ENCODE measurements at regions not wholly inside any gene's neighbourhood (a gene's known extent, or its start where the extent isn't known, plus 50 kb on each side); places are given as distances from the start of the nearest gene placed in this dataset.

DNA sequence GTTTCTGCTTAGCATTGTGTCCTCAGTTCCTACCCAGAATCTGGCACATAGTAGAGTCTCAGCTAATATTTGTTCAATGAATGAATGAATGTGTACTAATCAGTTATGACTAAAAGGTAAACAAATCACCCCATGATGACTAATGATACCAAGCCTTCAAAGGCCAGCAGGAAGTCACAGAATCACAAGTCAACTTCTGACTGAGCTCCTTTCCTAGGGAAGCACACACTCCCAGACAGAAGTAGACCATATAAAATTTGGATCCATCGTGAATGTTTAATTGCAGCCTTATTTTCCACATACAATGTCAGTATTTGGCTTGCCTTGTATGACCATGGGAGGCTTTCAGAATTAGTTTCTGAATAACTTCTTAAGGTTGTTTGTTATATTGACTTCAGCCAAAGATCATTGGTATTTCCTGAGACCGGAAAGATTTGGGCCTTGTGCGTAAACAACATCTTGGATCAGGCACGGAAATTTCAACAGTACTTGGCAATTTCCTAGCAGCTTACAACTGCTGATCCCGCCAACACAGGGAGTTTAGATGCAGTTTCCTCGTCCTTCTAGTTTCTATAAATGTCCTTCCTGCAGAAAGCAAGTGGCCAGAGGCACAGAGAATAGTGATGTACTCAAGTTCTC, 185.9 kb upstream of the ATP1B1 start:
- no peak for DNase-seq

DNA sequence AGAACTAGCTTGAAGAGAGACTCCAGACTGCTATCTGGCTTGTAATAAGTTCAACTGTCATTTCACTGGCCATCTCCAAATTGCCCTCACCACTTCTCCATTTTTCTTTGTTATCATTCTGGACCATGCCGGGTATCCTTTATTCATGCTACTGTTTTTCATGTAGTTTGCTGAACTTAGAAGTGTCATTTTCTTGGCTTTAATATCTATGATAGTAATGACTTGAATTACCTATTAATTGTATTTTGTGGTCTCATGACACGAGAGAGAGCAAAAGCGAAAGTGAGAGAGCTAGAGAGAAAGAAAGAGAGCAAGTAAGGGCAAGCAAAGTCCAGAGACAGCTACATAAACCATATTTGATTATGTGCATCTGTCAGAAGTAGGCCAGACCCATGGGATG, 184.9 kb upstream of the ATP1B1 start:
- DNase-seq: no peak

DNA sequence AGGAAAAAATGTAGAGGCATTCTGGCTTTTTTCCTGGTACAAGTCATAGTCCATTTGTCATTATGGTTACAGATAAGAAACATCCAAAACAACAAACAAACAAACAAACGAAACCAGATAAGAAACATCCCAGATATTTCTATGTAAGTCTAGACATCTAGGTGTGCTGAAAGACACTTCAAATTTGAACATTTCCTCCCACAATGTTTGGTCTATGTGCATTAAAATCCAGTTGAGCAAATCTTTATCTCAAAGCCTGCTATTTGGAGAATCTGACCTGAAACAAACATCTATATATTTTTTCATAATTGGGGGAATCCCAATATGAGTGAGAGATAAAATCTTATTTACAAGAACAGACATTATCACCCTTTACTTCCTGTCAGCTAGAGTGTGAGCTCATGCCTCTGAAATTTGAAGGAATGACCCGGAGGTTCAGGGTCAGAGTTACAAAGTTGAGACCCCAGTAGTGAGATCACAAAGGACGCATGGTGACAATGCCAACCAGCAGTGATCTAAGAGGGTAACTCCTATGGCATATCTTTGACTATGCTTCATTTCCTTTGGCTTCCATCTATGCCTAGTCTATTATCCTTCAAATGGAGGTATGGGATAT, 182.9 kb upstream of the ATP1B1 start:
- no peak for DNase-seq

DNA sequence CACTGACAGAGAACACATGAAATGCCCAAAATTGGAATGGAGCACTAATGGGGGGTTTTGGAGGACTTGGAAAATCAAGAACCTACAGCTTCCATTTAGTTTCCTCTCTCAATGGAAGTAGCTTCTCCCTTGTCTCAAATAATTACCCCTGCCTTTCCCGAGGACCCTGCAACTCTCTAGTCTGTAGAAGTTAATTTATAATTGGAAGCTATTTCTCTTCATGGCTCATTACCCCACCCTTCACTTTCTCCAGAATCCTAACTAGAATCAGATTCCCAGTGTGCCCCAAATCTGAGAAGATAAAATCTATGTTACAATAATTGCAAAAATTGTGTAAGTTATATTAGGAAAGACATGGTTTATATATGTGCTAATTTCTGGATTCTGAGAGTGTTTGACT, 181.5 kb upstream of the ATP1B1 start:
- DNase-seq: no peak

DNA sequence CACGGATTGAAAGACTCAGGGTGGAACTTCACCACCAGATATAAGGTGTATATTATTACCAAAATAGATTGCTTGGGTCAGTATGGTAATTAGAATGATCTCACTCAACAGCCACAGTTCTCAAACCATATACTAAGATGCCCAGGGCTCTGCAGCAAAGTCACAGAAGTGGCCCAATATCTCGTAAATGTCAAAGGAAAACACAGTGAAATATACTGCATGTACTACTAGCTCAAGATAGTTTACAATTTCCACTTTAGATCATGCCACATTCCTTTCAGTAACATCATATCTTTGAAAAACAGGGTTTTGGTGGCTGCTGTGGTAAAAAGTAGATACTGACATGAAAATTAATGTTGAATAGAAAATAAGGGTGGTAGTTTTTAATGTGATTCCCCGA, 180.3 kb upstream of the ATP1B1 start:
- DNase-seq: no peak

DNA sequence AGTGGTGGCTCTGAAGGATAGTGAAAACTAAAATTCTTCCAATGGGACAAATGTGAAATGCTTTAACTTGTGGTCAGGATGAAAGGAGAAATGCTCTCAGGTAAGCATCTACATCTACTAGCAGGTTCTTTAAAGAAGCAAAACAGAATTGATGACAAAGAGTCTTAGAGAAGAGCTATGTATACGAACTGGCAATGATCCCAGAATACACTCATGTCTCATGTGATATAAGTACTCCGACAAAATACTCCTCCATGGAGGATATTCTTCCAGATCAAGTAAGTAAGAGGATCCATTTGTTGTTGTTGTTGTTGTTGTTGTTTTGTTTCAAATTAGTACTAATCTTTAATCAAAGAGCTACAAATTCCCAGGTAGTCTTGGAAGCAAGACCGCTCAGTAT, 174.0 kb upstream of the ATP1B1 start:
- no peak for DNase-seq

DNA sequence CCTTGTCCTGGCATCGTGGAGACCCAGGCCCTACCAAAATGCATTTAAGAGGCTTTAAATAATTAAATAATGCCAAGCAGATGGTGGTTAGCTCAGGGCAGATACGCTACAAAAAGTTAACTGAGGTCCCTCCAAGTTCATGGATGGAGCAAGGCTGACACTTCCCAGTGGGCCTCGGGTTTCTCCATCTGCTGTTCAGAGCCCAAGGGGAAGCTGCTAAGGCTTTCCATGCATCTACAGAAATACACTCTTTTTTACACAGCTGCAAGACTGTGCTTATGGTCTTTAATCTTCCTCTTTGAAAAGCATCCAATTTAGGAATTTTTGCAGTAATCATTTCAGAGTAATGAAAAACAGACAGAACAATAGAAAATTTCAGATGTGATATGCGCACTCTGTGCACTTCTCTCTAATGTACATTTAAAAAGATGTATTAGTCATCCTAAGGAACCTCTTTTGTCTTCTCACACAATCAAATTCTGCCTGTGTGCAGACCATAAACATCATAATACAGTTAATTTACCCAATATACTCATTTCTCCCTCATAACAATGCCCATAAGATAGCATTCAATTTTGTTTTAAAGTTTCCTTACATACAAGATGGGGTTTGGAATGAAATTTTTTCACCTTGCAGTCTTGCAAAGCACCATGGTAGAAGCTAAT, 173.2 kb upstream of the ATP1B1 start:
- DNase-seq: no peak

DNA sequence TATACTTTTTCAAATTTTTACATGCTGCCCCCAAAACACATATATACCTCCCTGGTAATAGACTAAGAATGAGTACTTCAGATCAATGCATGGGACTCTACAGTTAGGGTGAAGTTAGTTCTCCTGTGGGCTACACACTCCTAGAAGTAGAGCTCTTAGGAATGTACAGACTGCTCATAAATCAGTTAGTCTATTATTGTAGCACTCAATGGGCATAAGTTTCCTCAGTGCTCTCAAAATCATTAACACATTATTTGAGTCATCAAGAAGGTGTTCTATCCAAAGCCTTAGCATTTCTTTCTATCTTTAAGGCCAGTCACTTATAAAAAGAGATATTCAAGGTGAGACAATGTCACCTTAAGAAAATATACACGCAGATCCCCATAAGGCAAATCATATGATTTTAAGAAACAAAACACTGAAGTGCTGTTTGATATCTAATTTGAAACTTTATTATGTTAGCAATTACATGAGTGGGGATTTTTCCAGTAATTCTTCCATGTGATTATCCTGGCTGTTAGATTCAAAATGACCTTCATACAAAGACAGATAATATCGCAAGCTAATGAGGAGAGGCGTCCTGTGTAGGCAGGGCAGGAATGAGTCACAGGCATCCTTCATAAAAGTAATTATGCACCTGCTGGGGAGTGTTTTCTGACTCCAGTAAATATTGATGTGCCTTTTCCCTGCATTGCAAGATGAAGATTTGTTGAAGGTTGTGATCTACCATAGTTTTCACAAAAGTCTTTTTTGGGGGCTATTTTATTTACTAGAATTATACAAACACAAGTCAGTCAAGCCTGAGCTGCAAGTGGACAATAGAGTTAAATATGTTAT, 167.2 kb upstream of the ATP1B1 start:
- no peak for DNase-seq

DNA sequence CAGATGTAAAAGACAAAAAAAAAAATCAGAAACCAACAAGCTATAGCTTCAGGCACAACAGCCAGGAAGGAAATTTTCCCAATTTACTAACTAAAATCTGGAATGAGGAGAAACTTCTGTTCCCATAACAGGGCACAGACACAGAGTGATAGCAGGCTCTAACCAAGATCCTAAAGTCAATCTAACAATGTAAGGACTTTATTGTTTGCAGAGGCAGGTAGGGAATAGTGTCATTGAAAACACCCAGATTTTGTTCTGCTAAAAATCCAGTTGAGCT, 166.6 kb upstream of the ATP1B1 start:
- no peak for DNase-seq

DNA sequence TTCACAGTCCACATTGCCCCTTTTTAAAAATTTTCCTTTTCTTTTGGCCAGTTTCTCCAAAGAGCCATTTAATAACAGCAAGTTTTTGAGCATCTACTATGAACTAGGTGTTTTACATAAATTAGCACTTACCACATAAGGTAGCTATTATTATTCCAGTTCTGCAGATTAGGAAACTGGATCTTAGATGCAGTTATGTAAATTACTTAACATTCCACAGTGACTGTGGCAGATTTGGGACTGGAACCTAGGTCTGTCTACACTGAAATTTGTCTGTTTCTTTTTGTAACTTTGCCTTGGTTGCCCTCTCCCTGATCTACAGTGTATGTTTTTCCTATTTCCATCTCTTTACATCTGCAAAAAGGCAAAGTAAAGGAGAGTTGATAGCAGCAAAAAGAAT, 164.8 kb upstream of the ATP1B1 start:
- no peak for DNase-seq

DNA sequence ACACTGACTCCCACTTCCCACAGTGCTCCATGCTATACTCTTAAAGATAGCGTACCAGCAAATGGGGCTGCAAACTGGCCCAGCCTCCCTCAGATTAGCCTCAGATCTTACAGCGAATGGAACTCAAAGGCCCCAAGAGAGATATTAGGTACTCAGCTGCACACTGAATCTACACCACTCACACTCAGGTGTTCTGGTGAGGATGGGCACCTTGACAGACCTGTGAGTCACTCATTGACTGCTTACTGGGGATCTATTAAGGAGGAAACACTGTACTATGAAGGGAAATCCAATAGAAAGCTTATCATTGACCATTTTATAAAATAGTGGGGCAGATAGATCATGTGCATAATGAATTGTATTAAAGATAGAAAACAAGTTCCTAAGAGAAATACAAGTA, 164.3 kb upstream of the ATP1B1 start:
- no peak for DNase-seq

DNA sequence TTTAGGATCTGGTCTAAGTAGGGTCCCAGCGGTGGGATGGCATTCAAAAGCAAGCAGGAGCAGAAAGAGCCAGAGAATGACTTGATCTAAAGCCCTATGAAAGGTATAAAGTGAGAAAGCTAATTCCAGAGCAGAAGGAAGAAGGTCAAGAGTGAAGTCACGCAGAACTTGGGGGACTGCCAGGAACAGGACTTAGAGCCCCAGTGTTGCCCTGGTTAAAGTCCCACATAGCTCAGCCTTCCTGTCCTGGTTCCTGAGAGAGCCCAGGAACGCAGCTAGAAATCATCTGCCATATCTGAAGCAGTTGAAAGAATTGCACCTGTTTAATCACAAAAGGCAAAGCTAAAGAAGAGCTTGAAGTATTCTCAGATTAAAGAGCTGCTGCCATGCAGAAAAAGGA, 160.6 kb upstream of the ATP1B1 start:
- no peak for DNase-seq

DNA sequence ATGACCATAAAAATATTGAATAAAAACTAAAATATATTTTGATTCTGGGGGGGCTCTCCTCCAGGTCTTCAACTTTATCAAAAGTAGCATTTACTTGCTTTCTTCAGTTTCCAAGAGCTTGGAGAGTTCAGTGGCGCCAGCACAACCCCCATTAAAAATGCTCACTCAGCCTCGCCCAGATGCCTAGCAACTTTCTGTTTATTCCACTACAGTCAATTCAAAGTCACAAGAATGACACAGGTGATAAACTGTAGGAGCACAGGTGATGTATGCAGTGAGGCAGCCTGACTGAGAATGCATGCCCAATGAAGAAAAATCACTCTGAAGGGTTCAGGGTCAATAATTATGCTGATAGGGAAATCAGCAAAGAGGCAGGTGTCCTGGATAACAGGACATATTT, 159.4 kb upstream of the ATP1B1 start:
- no peak for DNase-seq

DNA sequence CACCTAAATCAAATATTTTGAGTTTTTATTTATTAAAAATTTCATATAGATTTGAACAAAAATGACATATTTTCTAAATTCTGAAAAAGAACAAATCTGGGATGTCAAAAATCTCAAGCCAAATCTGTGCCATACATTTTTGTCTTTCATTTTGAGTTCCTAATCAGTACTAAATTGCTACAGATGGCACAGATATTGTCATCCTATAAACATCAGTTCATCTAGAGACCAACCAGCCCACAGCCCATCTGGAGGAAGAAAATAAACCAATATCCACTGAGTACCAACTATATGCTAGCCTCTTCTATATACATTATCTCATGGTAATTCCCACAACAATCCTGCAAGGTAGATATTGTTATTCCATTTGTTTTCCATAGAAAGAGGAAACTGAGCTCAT, 156.8 kb upstream of the ATP1B1 start:
- DNase-seq: peak; percentile 47

DNA sequence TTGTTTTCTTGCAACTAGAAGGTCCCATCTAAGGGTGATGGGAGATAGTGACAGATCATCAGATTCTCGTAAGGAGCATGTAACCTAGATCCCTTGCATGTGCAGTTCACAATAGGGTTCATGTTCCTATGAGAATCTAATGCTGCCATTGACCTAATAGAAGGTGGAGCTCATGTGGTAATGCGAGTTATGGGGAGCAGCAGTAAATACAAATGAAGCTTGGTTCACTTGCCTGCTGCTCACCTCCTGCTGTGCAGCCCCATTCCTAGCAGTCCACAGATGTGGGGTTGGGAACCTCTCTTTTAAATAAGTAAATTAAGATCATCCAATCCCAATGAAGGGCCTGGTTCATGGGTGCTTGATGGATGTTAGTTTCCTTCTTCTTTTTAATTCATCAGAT, 148.7 kb upstream of the ATP1B1 start:
- no peak for DNase-seq

DNA sequence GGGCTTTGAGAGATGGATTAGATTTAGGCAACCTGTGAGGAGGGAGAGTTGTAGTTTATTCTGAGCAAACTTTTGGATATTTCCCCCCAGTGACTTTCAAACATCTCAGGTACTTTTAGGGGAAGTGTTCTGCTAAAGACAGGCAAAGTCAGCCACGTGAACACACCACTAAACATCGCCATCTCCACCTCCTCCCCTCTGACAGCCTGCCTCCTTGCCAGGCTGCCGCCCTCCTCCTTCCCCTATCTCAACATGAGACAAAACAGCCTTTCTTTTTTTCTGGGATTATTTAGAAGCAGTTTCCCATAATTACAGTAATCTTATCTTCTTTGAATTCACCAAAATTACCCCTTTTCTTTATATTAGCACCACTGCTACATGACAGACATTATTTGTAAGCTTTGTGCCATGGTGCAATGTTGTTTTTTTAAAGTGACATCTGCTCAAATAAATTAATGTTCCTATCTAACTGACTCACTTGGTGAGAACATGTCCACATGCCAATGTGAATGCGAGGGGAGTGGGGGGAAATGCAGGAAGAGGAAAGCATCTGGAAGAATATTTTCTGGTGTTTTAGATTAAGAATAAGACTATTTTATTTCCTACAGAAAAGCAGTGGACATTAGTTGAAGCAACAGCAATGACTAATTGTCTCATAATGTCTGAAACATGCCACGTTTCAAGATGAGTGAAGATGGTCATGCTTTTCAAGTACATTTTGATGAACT, 147.8 kb upstream of the ATP1B1 start:
- DNase-seq: peak; percentile 72

DNA sequence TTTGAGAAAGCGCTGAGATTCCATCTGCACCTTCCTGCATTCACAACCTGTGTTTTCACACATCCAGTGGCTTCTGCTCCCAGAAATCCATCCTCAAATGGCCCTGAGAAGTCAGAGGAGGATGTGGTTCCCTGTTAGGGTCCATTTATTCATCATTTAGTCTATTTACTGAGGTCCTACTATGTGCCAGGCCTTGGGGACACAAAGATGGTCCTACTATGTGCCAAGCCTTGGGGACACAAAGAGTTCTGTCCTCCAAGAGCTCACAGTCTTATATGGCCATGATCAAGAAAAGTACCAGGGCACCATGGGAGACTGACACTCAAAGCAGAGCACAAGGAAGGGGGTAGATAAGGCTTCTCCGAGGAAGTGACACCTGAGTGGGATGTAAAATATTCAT, 147.1 kb upstream of the ATP1B1 start:
- DNase-seq: no peak

DNA sequence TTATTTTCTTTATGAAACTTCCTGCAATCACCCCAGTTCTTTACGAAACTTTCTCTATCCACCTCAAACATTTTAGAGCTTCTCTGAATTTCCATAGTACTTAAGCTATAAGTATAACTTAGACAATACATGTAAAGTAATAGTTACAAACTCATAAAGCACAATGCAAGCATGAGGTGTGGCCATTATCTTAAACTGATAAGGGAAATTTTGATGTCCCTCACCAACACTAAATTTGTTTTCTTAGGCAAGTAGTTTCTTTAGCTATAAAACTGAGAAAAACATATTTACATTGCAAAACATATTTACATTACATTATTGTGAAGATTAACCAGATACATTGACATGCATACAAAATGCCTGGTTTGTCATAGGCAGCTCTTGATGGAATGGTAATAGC, 146.4 kb upstream of the ATP1B1 start:
- DNase-seq: no peak

DNA sequence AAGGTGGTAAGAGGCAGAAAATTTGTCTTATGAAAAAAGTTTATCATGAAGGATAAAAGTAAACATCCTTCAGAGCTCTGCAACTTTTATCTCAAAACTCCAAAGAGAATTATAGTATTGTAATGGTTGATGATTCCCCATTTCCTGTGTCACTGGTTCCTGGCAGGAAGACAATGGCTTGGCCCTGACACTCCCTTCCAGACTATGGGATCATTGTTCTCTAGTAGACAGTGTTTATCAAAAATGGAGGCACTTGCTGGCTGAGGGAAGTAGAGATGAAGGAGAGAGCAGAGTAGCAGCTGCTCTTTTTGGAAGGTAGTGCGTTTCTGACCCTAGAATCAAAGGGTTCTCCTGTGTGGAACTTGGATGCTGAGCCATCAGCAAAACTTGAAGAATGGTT, 145.9 kb upstream of the ATP1B1 start:
- DNase-seq: no peak

DNA sequence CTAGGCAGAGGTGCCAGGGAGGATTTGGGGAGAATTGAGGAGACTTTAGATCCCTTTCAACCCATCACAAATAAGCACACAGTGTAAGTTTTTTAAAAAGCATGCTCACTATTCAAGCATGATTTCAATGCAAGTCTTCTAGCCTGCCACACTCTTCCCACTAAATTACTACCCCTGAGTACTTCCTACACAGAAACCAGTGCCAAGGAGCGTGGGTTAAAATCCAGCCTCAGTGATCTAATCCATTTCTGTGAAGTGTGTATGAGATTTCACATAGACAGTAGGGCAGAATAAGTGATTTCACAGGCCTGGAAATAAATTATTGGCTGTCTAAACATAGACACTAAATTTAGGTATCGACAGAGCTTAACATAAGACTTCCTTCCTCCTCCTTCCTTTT, 142.9 kb upstream of the ATP1B1 start:
- no peak for DNase-seq

DNA sequence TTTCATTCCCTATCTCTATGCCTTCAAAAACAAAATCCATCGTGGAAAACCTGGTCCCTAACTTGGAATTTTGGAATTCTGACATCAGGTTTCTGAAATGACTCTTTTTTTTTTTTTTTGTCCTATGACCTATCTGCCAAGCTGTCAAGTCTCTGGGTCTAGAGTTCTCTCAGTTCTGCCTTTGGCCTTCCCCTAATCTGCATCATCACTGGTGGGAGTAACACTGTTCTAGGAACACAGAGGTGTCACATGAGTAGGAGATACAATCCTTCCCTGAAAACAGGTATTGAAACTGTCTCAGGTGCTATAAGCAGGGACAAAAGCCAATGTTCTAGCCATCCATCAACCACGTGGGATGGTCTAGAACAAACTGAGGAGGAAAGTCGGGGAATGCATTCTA, 142.0 kb upstream of the ATP1B1 start:
- DNase-seq: no peak

DNA sequence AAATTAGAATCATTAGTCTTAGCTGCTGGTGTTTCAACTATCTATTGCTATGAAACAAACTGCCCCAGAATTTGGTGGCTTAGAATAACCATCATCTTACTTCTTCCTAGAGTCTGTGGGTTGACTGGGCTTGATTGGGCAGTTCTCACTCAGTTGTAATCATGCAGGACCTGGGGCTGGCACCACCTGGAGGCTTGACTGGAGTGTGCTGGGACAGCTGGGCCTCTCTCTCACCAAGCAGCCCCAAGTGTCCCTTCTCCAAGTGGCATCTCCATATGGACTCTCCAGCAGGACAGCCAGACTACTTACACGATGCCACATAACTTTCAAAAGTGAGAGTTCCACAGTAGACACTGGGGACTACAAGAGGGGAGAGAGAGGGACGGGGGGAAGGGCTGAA, 140.3 kb upstream of the ATP1B1 start:
- DNase-seq: no peak

DNA sequence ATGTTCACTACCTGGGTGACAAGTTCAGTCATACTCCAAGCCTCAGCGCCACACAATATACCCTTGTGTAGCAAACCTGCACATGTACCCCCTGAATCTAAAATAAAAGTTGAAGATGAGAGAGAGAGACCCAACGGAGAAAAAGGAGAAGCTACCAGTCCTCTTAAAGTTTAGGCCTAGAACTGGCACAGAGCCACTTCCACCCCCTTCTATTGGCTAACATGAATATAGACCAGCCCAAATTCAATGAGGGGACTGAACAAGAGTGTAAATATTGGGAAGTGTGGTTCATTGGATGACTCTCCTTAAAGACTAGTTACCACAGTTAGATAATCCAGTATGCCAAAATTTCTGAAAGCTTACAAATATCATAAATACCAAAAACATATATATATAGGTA, 139.9 kb upstream of the ATP1B1 start:
- no peak for DNase-seq

All from NCI-H1694 treated with DMSO at 0.1 percent for 48 hours (cell line).